Nephron progenitor cell (in vitro differentiated cells): ENCODE measurements at regions not wholly inside any gene's neighbourhood (a gene's known extent, or its start where the extent isn't known, plus 50 kb on each side); places are given as distances from the start of the nearest gene placed in this dataset.

Experiments used
- DNase-seq: peaks from one replicate; pipeline ENCODE4 v3.0.0; 2021
- H3K27ac Mint-ChIP-seq: 2 replicates; pipeline ENCODE4 v1.8.0; 2021; ENCODE audit warnings: mild to moderate bottlenecking, moderate library complexity, mixed read lengths
- H3K27me3 Mint-ChIP-seq: 2 replicates; pipeline ENCODE4 v1.8.0; 2021; ENCODE audit warnings: mild to moderate bottlenecking, low read depth, mixed read lengths; ENCODE audit not compliant: poor library complexity
- H3K36me3 Mint-ChIP-seq: 2 replicates; pipeline ENCODE4 v1.8.0; 2021; ENCODE audit warnings: low read depth, mixed read lengths
- H3K4me1 Mint-ChIP-seq: 2 replicates; pipeline ENCODE4 v1.8.0; 2021; ENCODE audit warnings: mixed read lengths
- H3K4me3 Mint-ChIP-seq: 2 replicates; pipeline ENCODE4 v1.8.0; 2021; ENCODE audit warnings: mild to moderate bottlenecking, moderate library complexity, mixed read lengths
- H3K9me3 Mint-ChIP-seq: 2 replicates; pipeline ENCODE4 v1.8.0; 2021; ENCODE audit warnings: mild to moderate bottlenecking, moderate library complexity, mixed read lengths
- CTCF ChIP-seq: fragments of 200-600 bp; sonication (generic); IDR thresholded peaks from 2 replicates; pipeline ENCODE4 v1.5.0; 2021; ENCODE audit warnings: antibody characterized with exemption

GRCh38 chr16:73337373-73338296 lies 289.7 kb upstream of the ZFHX3 start:
- H3K36me3 Mint-ChIP-seq = no peaks in the 10 kb centered on the region

GRCh38 chr16:73329358-73330286 lies 281.7 kb upstream of the ZFHX3 start:
- Mint-ChIP-seq H3K4me3 (no peak overlapping the region), H3K36me3 (no peaks in the 10 kb centered on the region), H3K27ac (no peak overlapping the region), H3K27me3 (peaks cover 8% of the 10 kb centered on the region), H3K9me3 (no peaks in the 10 kb centered on the region), H3K4me1 (no peaks in the 10 kb centered on the region)
- no peak for TF ChIP-seq CTCF
- no peak for DNase-seq

More at GRCh38 chr16:73337373-73338296, 289.7 kb upstream of the ZFHX3 start:
- DNase-seq = no peak
- Mint-ChIP-seq H3K4me1 (peaks cover 5% of the 10 kb centered on the region), H3K9me3 (no peaks in the 10 kb centered on the region), H3K27ac (no peak overlapping the region), H3K27me3 (peaks cover 4% of the 10 kb centered on the region), H3K4me3 (no peak overlapping the region)
- TF ChIP-seq CTCF = no peak

GRCh38 chr16:73326770-73327470 lies 279.0 kb upstream of the ZFHX3 start:
- Mint-ChIP-seq H3K36me3 (no peaks in the 10 kb centered on the region), H3K27ac (no peak overlapping the region), H3K9me3 (no peaks in the 10 kb centered on the region), H3K27me3 (peaks cover 9% of the 10 kb centered on the region), H3K4me3 (no peak overlapping the region), H3K4me1 (peaks cover 2% of the 10 kb centered on the region)
- no peak for TF ChIP-seq CTCF
- no peak for DNase-seq

- Mint-ChIP-seq H3K4me1 (peaks cover 8% of the 10 kb centered on the region), H3K27me3 (peaks cover 7% of the 10 kb centered on the region), H3K27ac (no peak overlapping the region), H3K9me3 (no peaks in the 10 kb centered on the region), H3K36me3 (no peaks in the 10 kb centered on the region), H3K4me3 (no peak overlapping the region)
- DNase-seq = no peak
- TF ChIP-seq CTCF = no peak
Observed at GRCh38 chr16:73326221-73326620, 278.3 kb upstream of the ZFHX3 start.

GRCh38 chr16:73323880-73324279 lies 276.0 kb upstream of the ZFHX3 start:
- no peak for TF ChIP-seq CTCF
- H3K27me3 Mint-ChIP-seq = peaks cover 7% of the 10 kb centered on the region
- DNase-seq = no peak
- no peaks in the 10 kb centered on the region for H3K36me3 Mint-ChIP-seq
- H3K4me1 Mint-ChIP-seq = peaks cover 8% of the 10 kb centered on the region
- no peaks in the 10 kb centered on the region for H3K9me3 Mint-ChIP-seq
- H3K27ac Mint-ChIP-seq = no peak overlapping the region
- no peak overlapping the region for H3K4me3 Mint-ChIP-seq
